GM21576 (cell line): ENCODE measurements at regions not wholly inside any gene's neighbourhood (a gene's known extent, or its start where the extent isn't known, plus 50 kb on each side); places are given as distances from the start of the nearest gene placed in this dataset.
A peak's percentile ranks its signal among the peaks of the same experiment; 100 is the strongest.

ENCODE experiments used
- ATAC-seq: cut with Tn5 transposase; IDR thresholded peaks from one replicate; pipeline ENCODE4 v1.9.1; 2021; ENCODE audit warnings: mild to moderate bottlenecking, moderate library complexity; ENCODE audit not compliant: unreplicated experiment

- ATAC-seq: no peak
Measured at GRCh38 chr3:27935492-27935891, 213.4 kb upstream of the EOMES start.

DNA sequence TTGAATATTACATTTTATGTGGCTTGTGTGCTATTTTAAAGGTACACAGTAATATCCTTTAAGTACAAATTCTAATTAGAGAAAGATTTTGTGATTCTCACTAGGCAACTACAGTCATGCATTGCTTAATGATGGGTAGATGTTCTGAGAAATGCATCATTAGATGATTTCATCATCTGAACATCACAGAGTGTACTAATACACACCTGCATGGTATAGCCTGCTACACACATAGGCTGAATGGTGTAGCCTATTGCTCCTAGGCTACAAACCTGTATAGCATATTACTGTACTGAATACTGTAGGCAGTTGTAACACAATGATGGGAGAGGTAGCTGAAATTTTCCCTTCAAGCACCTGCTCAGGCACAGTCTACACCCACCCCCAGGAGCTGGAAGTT lies 217.4 kb upstream of the EOMES start:
- ATAC-seq: no peak

DNA sequence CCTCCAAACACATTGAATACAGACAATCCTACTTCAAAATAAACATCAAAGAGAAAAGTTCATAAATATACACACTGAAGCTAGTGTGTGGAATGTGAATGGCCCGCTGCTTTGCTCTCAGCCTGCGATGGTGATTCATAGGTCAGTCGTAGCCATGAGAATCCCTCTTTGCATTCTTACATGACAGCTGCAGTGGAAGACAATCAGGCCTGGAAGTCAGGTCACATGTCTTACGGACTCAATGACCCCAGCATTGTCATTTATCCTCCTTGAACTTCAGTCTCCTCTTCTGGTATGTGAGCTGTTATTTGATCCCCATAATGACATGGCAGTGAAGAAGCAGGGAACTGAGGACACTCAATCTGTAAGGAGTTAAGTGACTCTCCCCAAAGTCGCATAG lies 217.8 kb upstream of the EOMES start:
- no peak for ATAC-seq

GRCh38 chr3:27943106-27943505 lies 221.0 kb upstream of the EOMES start:
- no peak for ATAC-seq

- ATAC-seq: no peak
Measured at GRCh38 chr3:27945229-27945628, 223.1 kb upstream of the EOMES start.

- no peak for ATAC-seq
Measured at GRCh38 chr3:27960133-27960532, 238.0 kb upstream of the EOMES start.

DNA sequence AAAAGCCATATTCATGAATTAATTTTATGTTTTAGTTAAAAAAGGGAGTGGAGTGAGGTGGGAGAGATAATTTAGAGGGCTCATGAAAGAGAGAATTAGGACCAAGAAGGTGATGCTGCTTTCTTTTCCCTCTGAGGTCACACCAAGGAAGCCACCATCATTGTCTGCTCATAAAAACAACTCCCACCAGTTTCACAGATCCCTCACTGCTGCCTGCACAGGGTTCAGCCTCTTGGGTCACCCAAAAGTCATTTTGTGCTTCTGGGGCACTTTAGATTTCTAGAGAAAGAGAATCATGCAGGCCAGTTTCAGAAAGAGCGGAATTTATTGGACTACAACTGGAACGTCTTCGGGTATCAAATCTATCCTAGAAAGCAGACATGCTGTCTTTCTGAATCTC lies 241.4 kb upstream of the EOMES start:
- ATAC-seq: no peak

DNA sequence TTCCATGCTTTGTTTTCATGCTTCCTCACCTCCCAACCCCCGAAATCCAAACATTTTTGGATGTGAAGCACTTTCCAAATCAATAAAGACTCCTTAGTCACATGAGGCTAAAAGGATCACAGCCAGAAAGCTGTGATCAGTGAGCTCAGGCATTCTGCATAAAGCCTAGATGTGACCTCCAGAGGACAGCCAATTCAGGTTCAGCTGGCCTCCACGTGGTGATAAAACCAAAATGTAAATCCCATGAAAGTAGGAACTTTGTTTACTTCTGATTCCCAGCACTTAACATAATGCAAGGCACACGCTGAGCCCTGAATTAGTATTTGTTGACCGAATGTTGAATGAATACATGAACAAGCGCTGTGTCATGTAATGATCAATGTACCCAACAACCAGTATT lies 249.5 kb upstream of the EOMES start:
- no peak for ATAC-seq

GRCh38 chr3:27976933-27977332 lies 254.8 kb upstream of the EOMES start:
- ATAC-seq: peak; percentile 69

- no peak for ATAC-seq
Measured at GRCh38 chr3:27978440-27978839, 256.3 kb upstream of the EOMES start.

- no peak for ATAC-seq
Measured at GRCh38 chr3:27985369-27986035, 255.9 kb upstream of the CMC1 start.

DNA sequence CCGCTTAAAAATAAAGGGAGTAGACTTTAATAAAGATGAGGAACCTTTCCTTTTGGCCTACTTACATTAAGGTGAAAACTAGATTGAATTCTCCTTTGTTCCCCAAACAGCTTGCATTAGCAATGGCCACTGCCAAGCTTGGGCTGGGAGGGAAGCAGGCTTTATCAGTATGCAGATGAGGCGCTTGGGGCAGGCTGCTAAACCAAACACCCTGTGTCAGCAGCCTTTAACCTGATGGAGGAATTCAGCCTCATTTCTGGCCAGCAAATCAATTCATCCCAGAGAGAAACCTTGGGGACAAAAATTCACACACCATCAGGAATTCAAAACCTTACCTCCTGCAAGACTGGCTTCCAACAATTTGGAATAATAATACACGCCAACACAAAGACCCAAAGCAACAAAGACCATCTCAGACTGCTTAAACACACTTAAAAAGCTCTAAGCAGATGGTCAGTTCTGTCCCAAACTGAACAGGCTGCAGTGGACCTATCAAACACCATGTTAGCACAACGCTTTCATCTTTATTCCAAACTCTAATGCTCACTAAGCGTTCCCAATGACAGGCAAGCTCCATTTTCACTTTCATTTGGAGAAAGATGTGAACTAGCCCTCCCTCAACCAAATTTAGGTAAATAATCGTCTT lies 255.1 kb upstream of the CMC1 start:
- ATAC-seq: no peak

DNA sequence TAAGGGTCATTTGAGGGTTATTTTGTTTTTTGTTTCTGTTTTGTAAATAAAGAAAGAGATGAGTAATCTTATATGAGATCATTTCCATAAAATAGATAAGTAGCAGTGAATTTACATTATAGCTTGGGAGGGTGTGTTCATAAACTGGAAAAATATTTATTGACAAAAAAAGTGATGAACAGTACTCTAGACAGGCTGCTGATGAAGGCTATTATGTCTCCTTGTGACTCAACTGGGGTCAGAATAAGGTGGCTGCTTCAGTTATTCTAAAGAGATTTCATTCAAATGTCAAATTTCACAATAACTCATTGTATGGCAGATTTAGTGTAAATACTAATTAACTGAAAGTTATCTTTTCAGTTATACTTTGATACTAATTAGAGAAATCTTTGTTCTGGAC lies 251.1 kb upstream of the CMC1 start:
- ATAC-seq: no peak

- no peak for ATAC-seq
Measured at GRCh38 chr3:27990837-27991236, 250.6 kb upstream of the CMC1 start.

GRCh38 chr3:27993051-27993450 lies 248.4 kb upstream of the CMC1 start:
- ATAC-seq: no peak

DNA sequence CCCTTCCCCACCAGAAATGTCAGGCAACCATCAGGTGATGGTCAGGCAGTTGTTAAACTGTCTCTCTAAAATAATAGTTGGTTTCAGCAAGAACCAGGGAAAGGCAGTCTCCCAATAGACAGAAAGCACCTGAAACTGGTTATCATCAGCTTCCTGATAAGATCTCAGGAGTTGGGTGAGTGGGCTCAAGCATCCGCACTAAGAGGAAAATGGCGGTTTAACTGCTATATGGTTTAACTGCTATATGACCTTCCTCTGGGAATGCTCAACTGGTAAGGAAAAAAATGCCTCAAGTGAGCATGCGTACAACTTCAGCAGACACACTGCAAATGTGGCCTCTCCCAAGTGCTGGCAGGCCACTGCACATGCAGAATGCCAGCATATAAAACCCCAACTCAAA lies 240.8 kb upstream of the CMC1 start:
- no peak for ATAC-seq

- no peak for ATAC-seq
Measured at GRCh38 chr3:28008235-28008634, 233.2 kb upstream of the CMC1 start.

DNA sequence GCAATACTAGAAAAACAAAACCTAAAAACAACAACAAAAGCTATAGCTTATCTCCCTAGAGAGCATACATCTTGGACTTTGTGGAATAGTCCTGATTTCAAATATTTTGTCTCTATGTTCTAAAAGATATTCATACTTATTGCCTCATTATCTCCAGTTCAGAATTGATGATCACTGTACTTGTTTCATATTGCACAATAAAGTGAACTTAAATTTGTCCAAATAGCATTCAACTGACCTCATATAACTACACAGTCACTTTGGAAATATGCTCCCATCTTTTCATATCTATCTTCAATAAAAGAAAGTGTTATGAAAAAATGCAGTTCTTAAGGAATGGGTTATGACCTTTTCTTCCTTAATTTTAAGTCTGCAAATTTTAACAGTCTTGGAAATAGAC lies 228.6 kb upstream of the CMC1 start:
- no peak for ATAC-seq

DNA sequence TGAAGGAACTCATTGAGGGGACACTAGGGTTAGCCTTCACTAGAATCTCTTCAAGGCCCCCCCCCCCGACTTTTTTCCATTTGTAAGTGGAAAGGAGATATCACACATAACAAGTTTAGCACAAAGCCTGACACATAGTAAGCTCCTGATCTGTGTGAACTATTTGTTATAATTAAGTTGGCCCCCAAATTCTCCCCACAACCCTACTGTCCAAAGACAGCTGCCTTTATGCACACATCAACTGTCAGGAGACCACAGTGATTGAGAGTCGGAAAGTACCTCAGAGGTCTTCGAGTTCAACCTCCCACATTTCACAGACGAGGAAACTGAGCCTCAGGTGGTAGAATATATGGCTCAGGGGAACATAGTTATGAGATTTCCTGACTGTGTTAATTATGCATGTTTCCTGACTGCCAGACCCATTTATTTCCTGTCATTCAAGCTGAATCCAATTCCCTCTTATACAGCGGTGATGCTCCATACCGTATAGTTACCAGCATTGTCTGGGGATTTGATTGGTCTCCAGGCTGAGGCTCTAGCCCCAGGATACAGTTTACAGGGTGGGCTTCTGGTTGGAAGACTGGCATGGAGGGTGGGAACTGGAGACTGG lies 227.4 kb upstream of the CMC1 start:
- ATAC-seq: no peak

DNA sequence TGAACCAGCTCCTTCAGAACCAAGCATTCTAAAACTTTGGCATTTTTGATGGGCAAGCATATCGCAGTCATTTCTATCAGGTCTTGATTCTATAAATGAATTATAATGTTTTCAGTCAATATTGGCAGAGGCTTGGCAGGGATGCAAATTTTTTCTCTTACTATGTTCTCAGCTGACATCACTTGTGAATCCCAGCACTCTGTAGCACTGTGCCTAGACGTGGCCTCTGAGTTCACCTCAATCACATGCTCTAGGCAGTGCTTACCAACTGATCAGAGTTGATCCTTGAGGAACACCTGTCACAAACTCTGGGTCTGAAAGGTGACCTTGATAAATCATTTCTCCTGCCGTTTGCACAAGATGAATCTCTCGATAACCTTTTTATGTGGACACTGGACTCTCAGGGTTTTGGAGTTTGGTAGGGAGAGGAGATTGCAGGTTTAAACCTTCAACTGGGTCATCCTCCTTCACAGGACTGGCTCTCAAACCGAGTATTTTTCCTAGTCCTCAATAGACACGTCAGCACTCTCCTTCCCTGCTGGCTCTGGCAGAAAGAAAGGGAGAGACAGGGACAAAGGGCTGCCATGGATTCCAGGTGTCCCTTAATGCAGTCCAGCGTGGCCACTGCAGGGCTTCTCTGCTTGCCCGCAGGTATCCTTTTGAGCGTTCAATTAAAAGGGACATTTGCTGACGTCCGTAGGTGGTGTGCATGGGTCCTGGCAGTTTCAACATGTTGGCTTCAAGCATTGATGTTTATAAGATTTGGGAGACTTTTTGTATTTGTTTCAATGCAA lies 222.3 kb upstream of the CMC1 start:
- ATAC-seq: no peak

- ATAC-seq: no peak
Measured at GRCh38 chr3:28019740-28020139, 221.7 kb upstream of the CMC1 start.

GRCh38 chr3:28022916-28023315 lies 218.5 kb upstream of the CMC1 start:
- peak; percentile 50 for ATAC-seq
